ENCODE measurements at regions not wholly inside any gene's neighbourhood (a gene's known extent, or its start where the extent isn't known, plus 50 kb on each side); places are given as distances from the start of the nearest gene placed in this dataset.

- Histone ChIP-seq H3K27me3 (ENCODE audit: control insufficient read depth, insufficient read depth, low read length, poor library complexity, severe bottlenecking) (no peaks in the 10 kb centered on the region), H3K27ac (ENCODE audit: low read depth, low read length) (no peak overlapping the region), H3K4me1 (ENCODE audit: control insufficient read depth, insufficient read depth, low read length) (peaks cover 4% of the 10 kb centered on the region), H3K9ac (ENCODE audit: extremely low read depth, low read length, poor library complexity, severe bottlenecking) (no peak overlapping the region), H3K9me3 (ENCODE audit: control insufficient read depth, low read length) (no peaks in the 10 kb centered on the region), H3K4me3 (ENCODE audit: low read length) (no peak overlapping the region), H3K36me3 (ENCODE audit: control insufficient read depth, insufficient read depth, low read length) (no peaks in the 10 kb centered on the region)
- no peaks in the 10 kb centered on the region for H3K36me3 Mint-ChIP-seq (ENCODE audit: low read depth)
- 89% methylated on average over 3 of the region's 4 CpGs; no CpG with 5 or more reads in 1 of the 2 experiments for WGBS, 2 experiments (ENCODE audit: insufficient coverage in 1 of 2, insufficient read length in 1 of 2)
- no peak overlapping the region for H3K27ac Mint-ChIP-seq
- H3K4me3 Mint-ChIP-seq = no peak overlapping the region
- no peaks in the 10 kb centered on the region for H3K27me3 Mint-ChIP-seq (ENCODE audit: insufficient read depth)
- no peak for TF ChIP-seq CTCF (conservative IDR thresholded peaks at IDR 0.05)
- H3K4me1 Mint-ChIP-seq = peaks cover 12% of the 10 kb centered on the region
- H3K9me3 Mint-ChIP-seq = no peaks in the 10 kb centered on the region
- DNase-seq = no peak
Measured at GRCh38 chr5:68411161-68411560, 195.6 kb downstream of the PIK3R1 start.

GRCh38 chr5:68415177-68416085, 199.9 kb downstream of the PIK3R1 start:
- no peak overlapping the region for H3K4me3 Mint-ChIP-seq
- no peak for TF ChIP-seq CTCF (conservative IDR thresholded peaks at IDR 0.05)

GRCh38 chr5:68416714-68417113, 201.2 kb downstream of the PIK3R1 start:
- DNase-seq = no peak
- Histone ChIP-seq H3K9me3 (ENCODE audit: control insufficient read depth, low read length) (no peaks in the 10 kb centered on the region), H3K4me1 (ENCODE audit: control insufficient read depth, insufficient read depth, low read length) (peaks cover 13% of the 10 kb centered on the region), H3K9ac (ENCODE audit: extremely low read depth, low read length, poor library complexity, severe bottlenecking) (no peak overlapping the region), H3K27me3 (ENCODE audit: control insufficient read depth, insufficient read depth, low read length, poor library complexity, severe bottlenecking) (no peaks in the 10 kb centered on the region), H3K36me3 (ENCODE audit: control insufficient read depth, insufficient read depth, low read length) (no peaks in the 10 kb centered on the region), H3K27ac (ENCODE audit: low read depth, low read length) (no peak overlapping the region), H3K4me3 (ENCODE audit: low read length) (no peak overlapping the region)
- no peak overlapping the region for H3K27ac Mint-ChIP-seq
- no peaks in the 10 kb centered on the region for H3K36me3 Mint-ChIP-seq (ENCODE audit: low read depth)
- no peak overlapping the region for H3K4me3 Mint-ChIP-seq
- 82% methylated on average over 1 of the region's 1 CpG; no CpG with 5 or more reads in 1 of the 2 experiments for WGBS, 2 experiments (ENCODE audit: insufficient coverage in 1 of 2, insufficient read length in 1 of 2)
- no peak for TF ChIP-seq CTCF (conservative IDR thresholded peaks at IDR 0.05)
- H3K9me3 Mint-ChIP-seq = no peaks in the 10 kb centered on the region
- no peaks in the 10 kb centered on the region for H3K27me3 Mint-ChIP-seq (ENCODE audit: insufficient read depth)
- peaks cover 19% of the 10 kb centered on the region for H3K4me1 Mint-ChIP-seq

More at GRCh38 chr5:68415177-68416085, 199.9 kb downstream of the PIK3R1 start:
- H3K4me3 ChIP-seq (ENCODE audit: low read length) = no peak overlapping the region
- no peaks in the 10 kb centered on the region for H3K27me3 ChIP-seq (ENCODE audit: control insufficient read depth, insufficient read depth, low read length, poor library complexity, severe bottlenecking)
- 80 to 90% methylated on average over 1 to 4 of the region's 4 CpGs for WGBS, 2 experiments (ENCODE audit: insufficient coverage in 1 of 2, insufficient read length in 1 of 2)
- no peaks in the 10 kb centered on the region for H3K36me3 ChIP-seq (ENCODE audit: control insufficient read depth, insufficient read depth, low read length)
- Mint-ChIP-seq H3K36me3 (ENCODE audit: low read depth) (no peaks in the 10 kb centered on the region), H3K4me1 (peaks cover 18% of the 10 kb centered on the region), H3K9me3 (no peaks in the 10 kb centered on the region), H3K27ac (no peak overlapping the region), H3K27me3 (ENCODE audit: insufficient read depth) (no peaks in the 10 kb centered on the region)
- DNase-seq = no peak
- peaks cover 10% of the 10 kb centered on the region for H3K4me1 ChIP-seq (ENCODE audit: control insufficient read depth, insufficient read depth, low read length)
- no peaks in the 10 kb centered on the region for H3K9me3 ChIP-seq (ENCODE audit: control insufficient read depth, low read length)
- H3K27ac ChIP-seq (ENCODE audit: low read depth, low read length) = no peak overlapping the region
- no peak overlapping the region for H3K9ac ChIP-seq (ENCODE audit: extremely low read depth, low read length, poor library complexity, severe bottlenecking)
